ENCODE measurements at regions not wholly inside any gene's neighbourhood (a gene's known extent, or its start where the extent isn't known, plus 50 kb on each side); places are given as distances from the start of the nearest gene placed in this dataset.

- Histone ChIP-seq H3K27me3 (replicated peaks in 1 of 4; ENCODE audit: control insufficient read depth in 3 of 4, extremely low read depth in 1 of 4, insufficient read depth in 3 of 4, low read length in 3 of 4) (no peaks in the 10 kb centered on the region), H2AK5ac (ENCODE audit: low read depth, low read length) (no peak overlapping the region), H3K23me2 (ENCODE audit: low read depth, low read length) (no peaks in the 10 kb centered on the region), H3K79me1 (ENCODE audit: low read depth, low read length) (no peaks in the 10 kb centered on the region), H2BK15ac (ENCODE audit: low read length) (no peak overlapping the region), H3K4me1 (replicated peaks in 1 of 4; ENCODE audit: control insufficient read depth in 3 of 4, insufficient read depth in 4 of 4, low read length in 3 of 4) (no peaks in the 10 kb centered on the region), H2BK120ac (replicated peaks; ENCODE audit: low read depth, low read length) (no peak overlapping the region), H4K20me1 (replicated peaks in 1 of 2; ENCODE audit: control insufficient read depth in 1 of 2, insufficient read depth in 2 of 2, low read length in 2 of 2) (no peaks in the 10 kb centered on the region), H2BK5ac (ENCODE audit: low read depth, low read length) (no peak overlapping the region), H3K27ac (ENCODE audit: low read depth, low read length) (no peak overlapping the region), H3K4me2 (ENCODE audit: insufficient read depth in 1 of 2, low read depth in 2 of 2, low read length in 2 of 2) (no peak overlapping the region), H3K14ac (ENCODE audit: insufficient read length) (no peak overlapping the region), H3K4me3 (ENCODE audit: extremely low read depth in 1 of 4, insufficient read depth in 2 of 4, low read depth in 3 of 4, low read length in 4 of 4) (no peak overlapping the region), H3K23ac (ENCODE audit: insufficient read length) (no peak overlapping the region), H2BK20ac (ENCODE audit: low read length) (no peak overlapping the region), H4K91ac (replicated peaks; ENCODE audit: insufficient read length, low read length) (no peak overlapping the region), H4K8ac (ENCODE audit: extremely low read depth, insufficient read depth, low read length) (no peak overlapping the region), H3K79me2 (ENCODE audit: control insufficient read depth in 1 of 2, insufficient read depth in 2 of 2, low read length in 2 of 2) (no peaks in the 10 kb centered on the region), H3K56ac (replicated peaks; ENCODE audit: insufficient read length, low read depth, low read length) (no peak overlapping the region), H3K4ac (replicated peaks; ENCODE audit: insufficient read length, low read depth, low read length) (no peak overlapping the region), H2AFZ (ENCODE audit: low read length) (no peak overlapping the region), H3K36me3 (ENCODE audit: control insufficient read depth in 2 of 4, insufficient read depth in 4 of 4, low read length in 3 of 4) (no peaks in the 10 kb centered on the region; a peak in 1 of 8 replicates), H3K18ac (ENCODE audit: extremely low read depth, low read length) (no peak overlapping the region), H2BK12ac (ENCODE audit: low read depth, low read length) (no peak overlapping the region), H3K9ac (replicated peaks in 1 of 4; ENCODE audit: extremely low read depth in 1 of 4, low read depth in 3 of 4, low read length in 3 of 4) (no peak overlapping the region), H3K9me3 (ENCODE audit: insufficient read depth in 2 of 2, low read depth in 1 of 2, low read length in 1 of 2) (no peaks in the 10 kb centered on the region), H4K5ac (ENCODE audit: insufficient read length, low read depth, low read length) (no peak overlapping the region)
- ChIA-PET POLR2A (ENCODE audit: partially characterized antibody) (interaction anchor here (0.6 kb wide), 1 partner anchor 114 kb away, joined by 3 read pairs; no protein-coding TSS in a partner anchor), CTCF (ENCODE audit: partially characterized antibody) (interaction anchor here (0.9 kb wide), 1 partner anchor 376 kb away, joined by 3 read pairs; no protein-coding TSS in a partner anchor)
- TF ChIP-seq POLR2AphosphoS5 (IDR thresholded peaks at IDR 0.05; ENCODE audit: low read depth, low read length) (no peak), SIN3A (conservative IDR thresholded peaks at IDR 0.05 in 1 of 2, IDR thresholded peaks at IDR 0.05 in 1 of 2; ENCODE audit: low read depth in 1 of 2, low read length in 2 of 2) (no peak), YY1 (IDR thresholded peaks at IDR 0.05; ENCODE audit: low read depth, low read length) (no peak), RFX5 (IDR thresholded peaks at IDR 0.05; ENCODE audit: borderline replicate concordance, low read depth, low read length) (no peak), SIRT6 (IDR thresholded peaks at IDR 0.05; ENCODE audit: low read length) (no peak), EZH2 (IDR thresholded peaks at IDR 0.05; ENCODE audit: low read depth, low read length, severe bottlenecking) (no peak), BCL11A (IDR thresholded peaks at IDR 0.05; ENCODE audit: low read depth in 2 of 2, low read length in 2 of 2) (no peak), NRF1 (IDR thresholded peaks at IDR 0.05; ENCODE audit: low read depth, low read length) (no peak), POLR2A (IDR thresholded peaks at IDR 0.05; ENCODE audit: control extremely low read depth in 1 of 2, low read depth in 2 of 2, low read length in 2 of 2) (no peak), SIX5 (IDR thresholded peaks at IDR 0.05; ENCODE audit: low read depth, low read length) (no peak), BACH1 (IDR thresholded peaks at IDR 0.05; ENCODE audit: low read length) (no peak), SRF (IDR thresholded peaks at IDR 0.05; ENCODE audit: low read depth, low read length) (no peak), JUN (IDR thresholded peaks at IDR 0.05; ENCODE audit: low read depth, low read length) (no peak), POU5F1 (IDR thresholded peaks at IDR 0.05; ENCODE audit: low read depth, low read length) (no peak)
- 94% methylated on average over 1 of the region's 1 CpG; no CpG with 5 or more reads in 1 of the 2 experiments for WGBS, 2 experiments (ENCODE audit: extremely low coverage in 1 of 2, insufficient coverage in 1 of 2, insufficient read length in 1 of 2, insufficient replicate concordance in 2 of 2, low coverage in 1 of 2, low lambda C conversion rate in 2 of 2, missing lambda C conversion rate in 1 of 2)
- DNase-seq (ENCODE audit: low read depth in 1 of 2, low spot score in 2 of 2): no peak
- no peak for FAIRE-seq
Observed at GRCh38 chr3:88595026-88595425, 445.3 kb downstream of the C3orf38 start.

All from H1 (cell line).